ENCODE measurements at regions not wholly inside any gene's neighbourhood (a gene's known extent, or its start where the extent isn't known, plus 50 kb on each side); places are given as distances from the start of the nearest gene placed in this dataset.

DNA sequence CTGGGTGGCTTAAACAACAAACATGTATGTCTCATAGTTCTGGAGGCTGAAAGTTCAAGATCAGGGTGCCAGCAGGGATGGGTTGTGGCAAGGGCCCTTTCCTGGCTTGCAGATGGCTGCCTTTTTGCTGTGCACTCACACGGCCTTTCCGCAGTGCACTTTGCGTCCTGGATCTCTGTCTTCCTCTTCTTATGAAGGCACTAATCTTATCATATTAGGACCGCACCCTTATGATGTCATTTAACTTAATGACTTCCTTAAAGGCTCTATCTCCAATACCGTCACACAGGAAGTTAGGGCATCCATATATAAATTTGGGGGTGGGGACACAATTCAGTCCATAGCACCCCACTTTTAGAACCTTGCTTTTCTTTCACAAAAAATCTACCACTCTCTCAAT lies 255.2 kb downstream of the SNX13 start:
- H3K9ac ChIP-seq (ENCODE audit: low read depth in 1 of 2, low read length in 2 of 2), result no peak overlapping the region
- H3K4me1 ChIP-seq (ENCODE audit: control insufficient read depth in 1 of 2, insufficient read depth in 2 of 2, low read length in 2 of 2), result peaks cover 0 to 2% of the 10 kb centered on the region in 2 donors
- no peak overlapping the region for H3K4me3 ChIP-seq (ENCODE audit: low read depth in 1 of 2, low read length in 2 of 2)
- H3K27me3 ChIP-seq (ENCODE audit: control insufficient read depth in 1 of 2, insufficient read depth in 2 of 2, low read length in 2 of 2), result no peaks in the 10 kb centered on the region
- H3K9me3 ChIP-seq (ENCODE audit: control insufficient read depth in 1 of 2, low read length in 2 of 2), result no peaks in the 10 kb centered on the region
- no peak overlapping the region for H3K27ac ChIP-seq (ENCODE audit: low read depth, low read length)
- H3K36me3 ChIP-seq (ENCODE audit: control insufficient read depth in 1 of 2, insufficient read depth in 2 of 2, low read length in 2 of 2), result no peaks in the 10 kb centered on the region

GRCh38 chr7:17687361-17687760 lies 252.9 kb downstream of the SNX13 start:
- Histone ChIP-seq H3K4me3 (ENCODE audit: low read depth in 1 of 2, low read length in 2 of 2) (no peak overlapping the region), H3K27me3 (ENCODE audit: control insufficient read depth in 1 of 2, insufficient read depth in 2 of 2, low read length in 2 of 2) (no peaks in the 10 kb centered on the region), H3K9me3 (ENCODE audit: control insufficient read depth in 1 of 2, low read length in 2 of 2) (no peaks in the 10 kb centered on the region), H3K36me3 (ENCODE audit: control insufficient read depth in 1 of 2, insufficient read depth in 2 of 2, low read length in 2 of 2) (no peaks in the 10 kb centered on the region), H3K27ac (ENCODE audit: low read depth, low read length) (no peak overlapping the region), H3K9ac (ENCODE audit: low read depth in 1 of 2, low read length in 2 of 2) (no peak overlapping the region), H3K4me1 (ENCODE audit: control insufficient read depth in 1 of 2, insufficient read depth in 2 of 2, low read length in 2 of 2) (no peaks in the 10 kb centered on the region)

DNA sequence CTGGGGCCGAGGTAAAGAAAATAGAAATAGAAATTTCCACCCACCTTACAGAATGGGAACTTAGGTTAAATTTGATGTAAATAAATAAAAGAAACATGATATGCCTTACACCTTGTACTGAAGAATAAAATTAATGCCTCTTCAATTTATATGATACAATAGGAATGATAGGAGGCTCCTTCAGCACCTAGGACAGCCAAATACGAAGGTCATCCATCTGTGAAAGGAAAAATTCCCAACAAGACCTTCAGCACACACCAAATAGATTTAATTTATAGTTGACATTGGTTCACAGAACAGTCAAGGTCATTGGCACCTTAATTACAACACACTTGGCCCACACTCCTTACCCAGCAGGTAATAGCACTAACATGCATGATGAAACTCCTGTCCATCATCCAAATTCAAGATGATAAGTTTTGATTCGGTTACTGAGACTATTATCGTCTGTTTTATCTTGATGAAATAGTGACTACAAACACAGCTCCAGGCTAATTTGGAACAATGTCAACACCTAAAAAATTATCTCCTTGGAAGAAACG lies 250.9 kb downstream of the SNX13 start:
- H3K27ac ChIP-seq (ENCODE audit: low read depth, low read length), result no peak overlapping the region
- no peak overlapping the region for H3K9ac ChIP-seq (ENCODE audit: low read depth in 1 of 2, low read length in 2 of 2)
- H3K36me3 ChIP-seq (ENCODE audit: control insufficient read depth in 1 of 2, insufficient read depth in 2 of 2, low read length in 2 of 2), result no peaks in the 10 kb centered on the region
- H3K4me1 ChIP-seq (ENCODE audit: control insufficient read depth in 1 of 2, insufficient read depth in 2 of 2, low read length in 2 of 2), result no peaks in the 10 kb centered on the region
- no peaks in the 10 kb centered on the region for H3K27me3 ChIP-seq (ENCODE audit: control insufficient read depth in 1 of 2, insufficient read depth in 2 of 2, low read length in 2 of 2)
- no peaks in the 10 kb centered on the region for H3K9me3 ChIP-seq (ENCODE audit: control insufficient read depth in 1 of 2, low read length in 2 of 2)
- no peak overlapping the region for H3K4me3 ChIP-seq (ENCODE audit: low read depth in 1 of 2, low read length in 2 of 2)

DNA sequence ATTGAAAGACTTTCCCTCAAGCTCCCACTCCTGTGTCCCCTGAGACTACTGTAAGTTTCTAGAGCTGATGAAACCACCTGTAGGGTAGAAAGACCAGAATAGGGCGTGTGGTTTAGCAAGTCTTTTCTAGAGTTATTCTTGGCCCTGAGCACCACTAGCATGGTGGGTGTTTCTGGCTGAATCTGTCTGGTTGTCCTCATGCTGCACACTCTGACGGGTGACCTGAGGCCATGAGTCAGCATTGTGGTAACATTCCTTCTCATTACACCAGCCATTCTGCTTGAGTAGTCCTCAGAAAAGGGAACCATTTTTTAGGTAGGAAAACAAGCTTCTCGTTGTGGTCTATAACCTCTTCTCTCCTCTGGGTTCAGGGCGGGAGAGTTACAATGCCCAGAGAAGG lies 250.3 kb downstream of the SNX13 start:
- Histone ChIP-seq H3K27me3 (ENCODE audit: control insufficient read depth in 1 of 2, insufficient read depth in 2 of 2, low read length in 2 of 2) (no peaks in the 10 kb centered on the region), H3K4me3 (ENCODE audit: low read depth in 1 of 2, low read length in 2 of 2) (no peak overlapping the region), H3K36me3 (ENCODE audit: control insufficient read depth in 1 of 2, insufficient read depth in 2 of 2, low read length in 2 of 2) (no peaks in the 10 kb centered on the region), H3K27ac (ENCODE audit: low read depth, low read length) (no peak overlapping the region), H3K4me1 (ENCODE audit: control insufficient read depth in 1 of 2, insufficient read depth in 2 of 2, low read length in 2 of 2) (no peaks in the 10 kb centered on the region), H3K9me3 (ENCODE audit: control insufficient read depth in 1 of 2, low read length in 2 of 2) (no peaks in the 10 kb centered on the region), H3K9ac (ENCODE audit: low read depth in 1 of 2, low read length in 2 of 2) (no peak overlapping the region)

DNA sequence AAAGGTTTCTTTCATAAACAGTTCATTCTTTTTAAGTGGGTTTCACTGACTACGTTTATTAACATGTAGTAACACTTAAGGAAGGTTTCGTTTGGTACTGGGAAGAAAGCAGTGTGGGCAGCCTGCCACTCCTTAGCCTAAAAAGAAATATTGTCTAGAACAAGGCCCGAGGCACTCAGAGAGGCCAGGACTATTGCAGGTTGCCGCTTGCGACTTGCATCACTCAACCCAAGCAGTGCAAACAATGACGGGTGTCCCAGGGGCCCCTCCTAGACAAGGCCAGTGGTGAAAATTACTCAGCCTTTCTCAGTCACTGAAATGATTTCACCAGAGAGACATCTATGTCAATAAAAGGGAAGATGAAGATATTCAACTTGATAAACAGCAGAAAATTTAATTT lies 243.9 kb downstream of the SNX13 start:
- Histone ChIP-seq H3K4me1 (ENCODE audit: control insufficient read depth in 1 of 2, insufficient read depth in 2 of 2, low read length in 2 of 2) (no peaks in the 10 kb centered on the region), H3K27me3 (ENCODE audit: control insufficient read depth in 1 of 2, insufficient read depth in 2 of 2, low read length in 2 of 2) (no peaks in the 10 kb centered on the region), H3K27ac (ENCODE audit: low read depth, low read length) (no peak overlapping the region), H3K9me3 (ENCODE audit: control insufficient read depth in 1 of 2, low read length in 2 of 2) (peaks cover 7 to 16% of the 10 kb centered on the region in 2 donors), H3K36me3 (ENCODE audit: control insufficient read depth in 1 of 2, insufficient read depth in 2 of 2, low read length in 2 of 2) (no peaks in the 10 kb centered on the region), H3K9ac (ENCODE audit: low read depth in 1 of 2, low read length in 2 of 2) (no peak overlapping the region), H3K4me3 (ENCODE audit: low read depth in 1 of 2, low read length in 2 of 2) (no peak overlapping the region)

DNA sequence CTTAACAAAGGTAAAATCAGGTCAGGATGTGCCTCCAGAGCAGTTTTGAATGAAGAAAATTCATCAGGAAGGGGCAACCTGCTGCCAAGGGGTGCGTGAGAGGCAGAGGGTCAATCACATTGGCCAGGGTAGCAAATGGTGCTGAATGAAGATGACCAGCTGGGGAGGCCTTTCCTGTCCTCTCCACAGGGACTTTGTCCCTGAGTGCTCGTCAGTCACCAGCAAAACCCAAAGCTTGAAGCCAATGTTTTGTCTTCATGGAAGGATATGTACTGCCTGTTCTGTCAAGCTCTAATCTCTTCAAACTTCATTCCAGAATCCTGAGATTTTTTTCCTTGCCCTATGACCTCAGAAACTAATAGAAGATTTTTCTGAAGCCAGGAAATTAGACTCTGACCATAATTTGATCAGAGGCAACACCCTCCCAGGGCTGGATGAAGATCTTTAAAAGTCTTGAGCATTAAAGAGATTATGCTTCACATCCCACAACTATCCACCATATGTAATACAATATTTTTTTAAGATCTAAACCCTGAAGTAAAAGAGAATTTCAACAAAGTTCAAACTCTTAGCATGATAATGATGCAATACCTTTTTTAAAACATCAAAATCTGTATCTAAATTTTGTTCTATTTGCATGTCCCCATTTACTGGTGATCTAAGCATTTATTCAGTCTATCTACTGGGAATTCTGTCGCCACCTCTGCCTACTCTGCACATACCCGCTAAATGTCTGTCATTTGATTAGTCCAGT lies 243.0 kb downstream of the SNX13 start:
- Histone ChIP-seq H3K9me3 (ENCODE audit: control insufficient read depth in 1 of 2, low read length in 2 of 2) (peaks cover 7 to 16% of the 10 kb centered on the region in 2 donors), H3K9ac (ENCODE audit: low read depth in 1 of 2, low read length in 2 of 2) (no peak overlapping the region), H3K27ac (ENCODE audit: low read depth, low read length) (no peak overlapping the region), H3K4me3 (ENCODE audit: low read depth in 1 of 2, low read length in 2 of 2) (no peak overlapping the region), H3K27me3 (ENCODE audit: control insufficient read depth in 1 of 2, insufficient read depth in 2 of 2, low read length in 2 of 2) (no peaks in the 10 kb centered on the region), H3K4me1 (ENCODE audit: control insufficient read depth in 1 of 2, insufficient read depth in 2 of 2, low read length in 2 of 2) (no peaks in the 10 kb centered on the region), H3K36me3 (ENCODE audit: control insufficient read depth in 1 of 2, insufficient read depth in 2 of 2, low read length in 2 of 2) (no peaks in the 10 kb centered on the region)

- Histone ChIP-seq H3K9ac (ENCODE audit: low read depth in 1 of 2, low read length in 2 of 2) (no peak overlapping the region), H3K27ac (ENCODE audit: low read depth, low read length) (no peak overlapping the region), H3K4me3 (ENCODE audit: low read depth in 1 of 2, low read length in 2 of 2) (no peak overlapping the region), H3K36me3 (ENCODE audit: control insufficient read depth in 1 of 2, insufficient read depth in 2 of 2, low read length in 2 of 2) (no peaks in the 10 kb centered on the region), H3K4me1 (ENCODE audit: control insufficient read depth in 1 of 2, insufficient read depth in 2 of 2, low read length in 2 of 2) (no peaks in the 10 kb centered on the region), H3K27me3 (ENCODE audit: control insufficient read depth in 1 of 2, insufficient read depth in 2 of 2, low read length in 2 of 2) (no peaks in the 10 kb centered on the region), H3K9me3 (ENCODE audit: control insufficient read depth in 1 of 2, low read length in 2 of 2) (peaks cover 7 to 16% of the 10 kb centered on the region in 2 donors)
These were observed 240.6 kb downstream of the SNX13 start for GRCh38 chr7:17699696-17700095.

- H3K27me3 ChIP-seq (ENCODE audit: control insufficient read depth in 1 of 2, insufficient read depth in 2 of 2, low read length in 2 of 2), result no peaks in the 10 kb centered on the region
- no peaks in the 10 kb centered on the region for H3K4me1 ChIP-seq (ENCODE audit: control insufficient read depth in 1 of 2, insufficient read depth in 2 of 2, low read length in 2 of 2)
- no peak overlapping the region for H3K9ac ChIP-seq (ENCODE audit: low read depth in 1 of 2, low read length in 2 of 2)
- H3K27ac ChIP-seq (ENCODE audit: low read depth, low read length), result no peak overlapping the region
- H3K9me3 ChIP-seq (ENCODE audit: control insufficient read depth in 1 of 2, low read length in 2 of 2), result peaks cover 7 to 16% of the 10 kb centered on the region in 2 donors
- no peak overlapping the region for H3K4me3 ChIP-seq (ENCODE audit: low read depth in 1 of 2, low read length in 2 of 2)
- H3K36me3 ChIP-seq (ENCODE audit: control insufficient read depth in 1 of 2, insufficient read depth in 2 of 2, low read length in 2 of 2), result no peaks in the 10 kb centered on the region
These were observed 240.2 kb downstream of the SNX13 start for GRCh38 chr7:17700138-17700537.

DNA sequence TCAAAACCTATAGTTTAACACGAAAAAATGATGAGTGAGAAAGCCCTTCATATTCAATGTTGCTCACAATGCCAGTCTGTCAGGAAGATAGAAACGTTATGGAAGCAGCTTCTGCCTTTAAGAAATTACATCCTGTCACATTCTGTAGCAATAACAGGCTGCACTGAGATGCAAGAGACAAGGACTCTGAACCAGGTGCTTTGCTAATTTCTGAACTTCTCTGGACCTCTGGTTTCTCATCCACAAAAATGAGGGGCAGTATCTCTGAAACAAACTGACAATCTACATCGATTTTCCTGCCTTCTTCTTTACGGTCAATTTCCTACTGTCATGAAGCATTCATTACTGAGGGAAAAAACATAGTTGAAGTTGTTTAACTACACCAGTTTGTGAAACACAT lies 234.0 kb downstream of the SNX13 start:
- Histone ChIP-seq H3K27me3 (ENCODE audit: control insufficient read depth in 1 of 2, insufficient read depth in 2 of 2, low read length in 2 of 2) (no peaks in the 10 kb centered on the region), H3K36me3 (ENCODE audit: control insufficient read depth in 1 of 2, insufficient read depth in 2 of 2, low read length in 2 of 2) (no peaks in the 10 kb centered on the region), H3K27ac (ENCODE audit: low read depth, low read length) (no peak overlapping the region), H3K9me3 (ENCODE audit: control insufficient read depth in 1 of 2, low read length in 2 of 2) (no peaks in the 10 kb centered on the region), H3K4me3 (ENCODE audit: low read depth in 1 of 2, low read length in 2 of 2) (no peak overlapping the region), H3K4me1 (ENCODE audit: control insufficient read depth in 1 of 2, insufficient read depth in 2 of 2, low read length in 2 of 2) (no peaks in the 10 kb centered on the region), H3K9ac (ENCODE audit: low read depth in 1 of 2, low read length in 2 of 2) (no peak overlapping the region)

GRCh38 chr7:17706734-17707133 lies 233.6 kb downstream of the SNX13 start:
- Histone ChIP-seq H3K4me1 (ENCODE audit: control insufficient read depth in 1 of 2, insufficient read depth in 2 of 2, low read length in 2 of 2) (no peaks in the 10 kb centered on the region), H3K9me3 (ENCODE audit: control insufficient read depth in 1 of 2, low read length in 2 of 2) (no peaks in the 10 kb centered on the region), H3K27me3 (ENCODE audit: control insufficient read depth in 1 of 2, insufficient read depth in 2 of 2, low read length in 2 of 2) (no peaks in the 10 kb centered on the region), H3K9ac (ENCODE audit: low read depth in 1 of 2, low read length in 2 of 2) (no peak overlapping the region), H3K4me3 (ENCODE audit: low read depth in 1 of 2, low read length in 2 of 2) (no peak overlapping the region), H3K27ac (ENCODE audit: low read depth, low read length) (no peak overlapping the region), H3K36me3 (ENCODE audit: control insufficient read depth in 1 of 2, insufficient read depth in 2 of 2, low read length in 2 of 2) (no peaks in the 10 kb centered on the region)
